ENCODE measurements at regions not wholly inside any gene's neighbourhood (a gene's known extent, or its start where the extent isn't known, plus 50 kb on each side); places are given as distances from the start of the nearest gene placed in this dataset.

DNA sequence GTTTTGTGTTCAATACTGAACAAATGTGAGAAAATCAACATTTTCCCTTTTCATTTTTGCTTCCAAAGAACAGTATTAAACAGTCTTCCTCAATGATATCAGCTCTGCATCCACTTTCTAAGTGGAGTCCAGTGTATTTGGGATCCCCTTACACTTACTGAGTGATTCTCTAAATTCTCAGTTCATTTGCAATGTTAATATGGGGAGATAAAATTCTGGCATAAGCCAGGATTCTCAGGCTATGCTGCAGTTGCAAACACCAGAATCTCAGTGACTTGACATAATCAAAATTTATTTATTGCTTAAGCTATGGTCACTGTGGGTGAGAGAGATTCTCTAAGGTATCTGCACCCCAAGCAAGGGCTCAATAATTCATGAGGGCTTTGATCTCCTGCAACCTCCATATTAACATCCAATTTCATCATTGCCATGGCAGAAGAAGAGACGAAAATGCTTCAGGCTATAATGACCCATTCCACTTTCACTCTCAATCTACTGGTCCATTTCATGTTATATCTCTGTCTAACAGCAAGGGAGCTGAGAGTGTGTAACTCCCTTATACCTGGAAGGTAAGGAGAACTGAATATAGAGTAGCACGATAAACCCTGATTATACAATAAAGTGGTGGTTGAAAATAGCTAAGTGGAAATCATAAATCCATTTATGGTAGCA, 64.1 kb upstream of the CARD18 start:
- TF ChIP-seq, protein P1, sequence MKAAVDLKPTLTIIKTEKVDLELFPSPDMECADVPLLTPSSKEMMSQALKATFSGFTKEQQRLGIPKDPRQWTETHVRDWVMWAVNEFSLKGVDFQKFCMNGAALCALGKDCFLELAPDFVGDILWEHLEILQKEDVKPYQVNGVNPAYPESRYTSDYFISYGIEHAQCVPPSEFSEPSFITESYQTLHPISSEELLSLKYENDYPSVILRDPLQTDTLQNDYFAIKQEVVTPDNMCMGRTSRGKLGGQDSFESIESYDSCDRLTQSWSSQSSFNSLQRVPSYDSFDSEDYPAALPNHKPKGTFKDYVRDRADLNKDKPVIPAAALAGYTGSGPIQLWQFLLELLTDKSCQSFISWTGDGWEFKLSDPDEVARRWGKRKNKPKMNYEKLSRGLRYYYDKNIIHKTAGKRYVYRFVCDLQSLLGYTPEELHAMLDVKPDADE (conservative IDR thresholded peaks at IDR 0.05; ENCODE audit: control insufficient read depth, low read depth, low read length), result no peak
- TF ChIP-seq ZBTB7A (IDR thresholded peaks at IDR 0.05; ENCODE audit: borderline replicate concordance, control insufficient read depth, low read depth, low read length) (no peak), RFX5 (IDR thresholded peaks at IDR 0.05; ENCODE audit: low read depth, low read length) (no peak), SMC3 (conservative IDR thresholded peaks at IDR 0.05; ENCODE audit: insufficient read depth, low read depth, low read length) (no peak), KAT2B (IDR thresholded peaks at IDR 0.05; ENCODE audit: low read depth, low read length) (no peak)
- TF ChIP-seq, protein P2, sequence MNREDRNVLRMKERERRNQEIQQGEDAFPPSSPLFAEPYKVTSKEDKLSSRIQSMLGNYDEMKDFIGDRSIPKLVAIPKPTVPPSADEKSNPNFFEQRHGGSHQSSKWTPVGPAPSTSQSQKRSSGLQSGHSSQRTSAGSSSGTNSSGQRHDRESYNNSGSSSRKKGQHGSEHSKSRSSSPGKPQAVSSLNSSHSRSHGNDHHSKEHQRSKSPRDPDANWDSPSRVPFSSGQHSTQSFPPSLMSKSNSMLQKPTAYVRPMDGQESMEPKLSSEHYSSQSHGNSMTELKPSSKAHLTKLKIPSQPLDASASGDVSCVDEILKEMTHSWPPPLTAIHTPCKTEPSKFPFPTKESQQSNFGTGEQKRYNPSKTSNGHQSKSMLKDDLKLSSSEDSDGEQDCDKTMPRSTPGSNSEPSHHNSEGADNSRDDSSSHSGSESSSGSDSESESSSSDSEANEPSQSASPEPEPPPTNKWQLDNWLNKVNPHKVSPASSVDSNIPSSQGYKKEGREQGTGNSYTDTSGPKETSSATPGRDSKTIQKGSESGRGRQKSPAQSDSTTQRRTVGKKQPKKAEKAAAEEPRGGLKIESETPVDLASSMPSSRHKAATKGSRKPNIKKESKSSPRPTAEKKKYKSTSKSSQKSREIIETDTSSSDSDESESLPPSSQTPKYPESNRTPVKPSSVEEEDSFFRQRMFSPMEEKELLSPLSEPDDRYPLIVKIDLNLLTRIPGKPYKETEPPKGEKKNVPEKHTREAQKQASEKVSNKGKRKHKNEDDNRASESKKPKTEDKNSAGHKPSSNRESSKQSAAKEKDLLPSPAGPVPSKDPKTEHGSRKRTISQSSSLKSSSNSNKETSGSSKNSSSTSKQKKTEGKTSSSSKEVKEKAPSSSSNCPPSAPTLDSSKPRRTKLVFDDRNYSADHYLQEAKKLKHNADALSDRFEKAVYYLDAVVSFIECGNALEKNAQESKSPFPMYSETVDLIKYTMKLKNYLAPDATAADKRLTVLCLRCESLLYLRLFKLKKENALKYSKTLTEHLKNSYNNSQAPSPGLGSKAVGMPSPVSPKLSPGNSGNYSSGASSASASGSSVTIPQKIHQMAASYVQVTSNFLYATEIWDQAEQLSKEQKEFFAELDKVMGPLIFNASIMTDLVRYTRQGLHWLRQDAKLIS (CRISPR knock-in tag; IDR thresholded peaks at IDR 0.05), result no peak
- TF ChIP-seq, protein P3, sequence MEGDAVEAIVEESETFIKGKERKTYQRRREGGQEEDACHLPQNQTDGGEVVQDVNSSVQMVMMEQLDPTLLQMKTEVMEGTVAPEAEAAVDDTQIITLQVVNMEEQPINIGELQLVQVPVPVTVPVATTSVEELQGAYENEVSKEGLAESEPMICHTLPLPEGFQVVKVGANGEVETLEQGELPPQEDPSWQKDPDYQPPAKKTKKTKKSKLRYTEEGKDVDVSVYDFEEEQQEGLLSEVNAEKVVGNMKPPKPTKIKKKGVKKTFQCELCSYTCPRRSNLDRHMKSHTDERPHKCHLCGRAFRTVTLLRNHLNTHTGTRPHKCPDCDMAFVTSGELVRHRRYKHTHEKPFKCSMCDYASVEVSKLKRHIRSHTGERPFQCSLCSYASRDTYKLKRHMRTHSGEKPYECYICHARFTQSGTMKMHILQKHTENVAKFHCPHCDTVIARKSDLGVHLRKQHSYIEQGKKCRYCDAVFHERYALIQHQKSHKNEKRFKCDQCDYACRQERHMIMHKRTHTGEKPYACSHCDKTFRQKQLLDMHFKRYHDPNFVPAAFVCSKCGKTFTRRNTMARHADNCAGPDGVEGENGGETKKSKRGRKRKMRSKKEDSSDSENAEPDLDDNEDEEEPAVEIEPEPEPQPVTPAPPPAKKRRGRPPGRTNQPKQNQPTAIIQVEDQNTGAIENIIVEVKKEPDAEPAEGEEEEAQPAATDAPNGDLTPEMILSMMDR (IDR thresholded peaks at IDR 0.05 in 2 of 3, conservative IDR thresholded peaks at IDR 0.05 in 1 of 3; ENCODE audit: insufficient read depth in 2 of 3, low read depth in 1 of 3, low read length in 3 of 3), result no peak
